ENCODE measurements at regions not wholly inside any gene's neighbourhood (a gene's known extent, or its start where the extent isn't known, plus 50 kb on each side); places are given as distances from the start of the nearest gene placed in this dataset.

DNA sequence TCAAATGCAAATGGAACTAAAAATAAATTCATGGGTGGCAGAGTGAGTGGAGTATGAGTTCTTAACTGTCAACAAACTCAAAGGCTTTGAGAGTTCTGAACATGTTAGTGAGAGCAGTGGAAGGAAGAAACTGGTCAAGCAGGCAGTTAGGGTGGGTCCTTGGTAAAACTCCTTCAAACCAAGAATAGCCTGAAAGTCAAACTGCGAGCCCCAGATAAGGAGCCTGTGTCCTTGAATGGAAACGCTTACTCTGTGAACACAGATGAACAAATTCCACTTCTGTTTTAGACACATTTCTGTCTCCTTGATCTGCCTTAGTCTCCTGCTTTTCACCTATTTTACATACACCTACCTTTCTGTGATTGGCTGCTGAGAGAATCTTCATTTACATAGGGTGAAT lies 129.4 kb upstream of the PCDH18 start:
- TF ChIP-seq CTCF (IDR thresholded peaks at IDR 0.05; ENCODE audit: insufficient read depth, low read length), result no peak
- TF ChIP-seq GABPA (IDR thresholded peaks at IDR 0.05; ENCODE audit: low read depth), result no peak
- TF ChIP-seq, protein P1, sequence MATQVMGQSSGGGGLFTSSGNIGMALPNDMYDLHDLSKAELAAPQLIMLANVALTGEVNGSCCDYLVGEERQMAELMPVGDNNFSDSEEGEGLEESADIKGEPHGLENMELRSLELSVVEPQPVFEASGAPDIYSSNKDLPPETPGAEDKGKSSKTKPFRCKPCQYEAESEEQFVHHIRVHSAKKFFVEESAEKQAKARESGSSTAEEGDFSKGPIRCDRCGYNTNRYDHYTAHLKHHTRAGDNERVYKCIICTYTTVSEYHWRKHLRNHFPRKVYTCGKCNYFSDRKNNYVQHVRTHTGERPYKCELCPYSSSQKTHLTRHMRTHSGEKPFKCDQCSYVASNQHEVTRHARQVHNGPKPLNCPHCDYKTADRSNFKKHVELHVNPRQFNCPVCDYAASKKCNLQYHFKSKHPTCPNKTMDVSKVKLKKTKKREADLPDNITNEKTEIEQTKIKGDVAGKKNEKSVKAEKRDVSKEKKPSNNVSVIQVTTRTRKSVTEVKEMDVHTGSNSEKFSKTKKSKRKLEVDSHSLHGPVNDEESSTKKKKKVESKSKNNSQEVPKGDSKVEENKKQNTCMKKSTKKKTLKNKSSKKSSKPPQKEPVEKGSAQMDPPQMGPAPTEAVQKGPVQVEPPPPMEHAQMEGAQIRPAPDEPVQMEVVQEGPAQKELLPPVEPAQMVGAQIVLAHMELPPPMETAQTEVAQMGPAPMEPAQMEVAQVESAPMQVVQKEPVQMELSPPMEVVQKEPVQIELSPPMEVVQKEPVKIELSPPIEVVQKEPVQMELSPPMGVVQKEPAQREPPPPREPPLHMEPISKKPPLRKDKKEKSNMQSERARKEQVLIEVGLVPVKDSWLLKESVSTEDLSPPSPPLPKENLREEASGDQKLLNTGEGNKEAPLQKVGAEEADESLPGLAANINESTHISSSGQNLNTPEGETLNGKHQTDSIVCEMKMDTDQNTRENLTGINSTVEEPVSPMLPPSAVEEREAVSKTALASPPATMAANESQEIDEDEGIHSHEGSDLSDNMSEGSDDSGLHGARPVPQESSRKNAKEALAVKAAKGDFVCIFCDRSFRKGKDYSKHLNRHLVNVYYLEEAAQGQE (IDR thresholded peaks at IDR 0.05; ENCODE audit: insufficient replicate concordance, low read depth), result no peak
